ENCODE measurements at regions not wholly inside any gene's neighbourhood (a gene's known extent, or its start where the extent isn't known, plus 50 kb on each side); places are given as distances from the start of the nearest gene placed in this dataset.

GRCh38 chr7:93728292-93728691 is 153.8 kb upstream of the CALCR start:
- no peak for DNase-seq (ENCODE audit: low read depth)
- no peak for TF ChIP-seq CTCF (IDR thresholded peaks at IDR 0.05; ENCODE audit: control insufficient read depth, insufficient read depth, low read depth, low read length, missing control alignments)

GRCh38 chr7:93725954-93726353 is 151.4 kb upstream of the CALCR start:
- TF ChIP-seq CTCF (IDR thresholded peaks at IDR 0.05; ENCODE audit: control insufficient read depth, insufficient read depth, low read depth, low read length, missing control alignments): no peak
- H3K4me3 ChIP-seq (ENCODE audit: control insufficient read depth, low read depth, low read length): no peak overlapping the region
- no peak for DNase-seq (ENCODE audit: low read depth)

More at GRCh38 chr7:93728292-93728691, 153.8 kb upstream of the CALCR start:
- H3K4me3 ChIP-seq (ENCODE audit: control insufficient read depth, low read depth, low read length): no peak overlapping the region

- no peak overlapping the region for H3K4me3 ChIP-seq (ENCODE audit: control insufficient read depth, low read depth, low read length)
- no peak for DNase-seq (ENCODE audit: low read depth)
- TF ChIP-seq CTCF (IDR thresholded peaks at IDR 0.05; ENCODE audit: control insufficient read depth, insufficient read depth, low read depth, low read length, missing control alignments): no peak
Measured at GRCh38 chr7:93723424-93724124, 149.1 kb upstream of the CALCR start.

- TF ChIP-seq CTCF (IDR thresholded peaks at IDR 0.05; ENCODE audit: control insufficient read depth, insufficient read depth, low read depth, low read length, missing control alignments): no peak
- no peak for DNase-seq (ENCODE audit: low read depth)
- H3K4me3 ChIP-seq (ENCODE audit: control insufficient read depth, low read depth, low read length): no peak overlapping the region
Measured at GRCh38 chr7:93720106-93720505, 145.6 kb upstream of the CALCR start.

- no peak overlapping the region for H3K4me3 ChIP-seq (ENCODE audit: control insufficient read depth, low read depth, low read length)
- DNase-seq (ENCODE audit: low read depth): peak; percentile 80
- TF ChIP-seq CTCF (IDR thresholded peaks at IDR 0.05; ENCODE audit: control insufficient read depth, insufficient read depth, low read depth, low read length, missing control alignments): no peak
Measured at GRCh38 chr7:93719546-93719945, 145.0 kb upstream of the CALCR start.

GRCh38 chr7:93717217-93717900 is 142.8 kb upstream of the CALCR start:
- TF ChIP-seq CTCF (IDR thresholded peaks at IDR 0.05; ENCODE audit: control insufficient read depth, insufficient read depth, low read depth, low read length, missing control alignments): no peak
- no peak overlapping the region for H3K4me3 ChIP-seq (ENCODE audit: control insufficient read depth, low read depth, low read length)
- no peak for DNase-seq (ENCODE audit: low read depth)
